OCI-LY3 (cell line): ENCODE measurements at regions not wholly inside any gene's neighbourhood (a gene's known extent, or its start where the extent isn't known, plus 50 kb on each side); places are given as distances from the start of the nearest gene placed in this dataset.

ENCODE experiments used
- H2AFZ ChIP-seq: fragments of 200-600, 300-600 bp; shearing (Covaris generic); 2 replicates; pipeline ENCODE4 v1.6.0; 2014; ENCODE audit warnings: antibody characterized with exemption, low read depth, low read length
- H3K27ac ChIP-seq: fragments of 200-600, 300-600 bp; sonication (generic); 2 replicates; pipeline ENCODE4 v1.5.1; 2014; ENCODE audit warnings: mild to moderate bottlenecking, low read length, moderate library complexity, mixed read lengths
- H3K27me3 ChIP-seq: fragments of 200-600, 300-600 bp; sonication (generic); 2 replicates; pipeline ENCODE4 v1.6.1; 2014; ENCODE audit warnings: low read depth, low read length, mixed read lengths
- H3K36me3 ChIP-seq: fragments of 200-600, 300-600 bp; sonication (generic); replicated peaks from 2 replicates; pipeline ENCODE3; 2014; ENCODE audit warnings: low read depth, low read length, mixed read lengths
- H3K4me1 ChIP-seq: fragments of 300-600, 200-600 bp; sonication (generic); 2 replicates; pipeline ENCODE4 v1.6.1; 2014; ENCODE audit warnings: low read length, mixed read lengths
- H3K4me2 ChIP-seq: fragments of 200-600, 300-600 bp; sonication (generic); 2 replicates; pipeline ENCODE4 v1.6.1; 2014; ENCODE audit warnings: low read length, mixed read lengths
- H3K4me3 ChIP-seq: fragments of 300-600, 200-600 bp; sonication (generic); 2 replicates; pipeline ENCODE4 v1.5.1; 2014; ENCODE audit warnings: antibody characterized with exemption, mild to moderate bottlenecking, low read length, moderate library complexity
- H3K79me2 ChIP-seq: fragments of 300-600, 200-600 bp; shearing (Covaris generic); 2 replicates; pipeline ENCODE4 v1.6.1; 2014; ENCODE audit warnings: mild to moderate bottlenecking, low read length, mixed read lengths
- H3K9ac ChIP-seq: fragments of 300-600, 200-600 bp; shearing (Covaris generic); 2 replicates; pipeline ENCODE4 v1.6.0; 2014; ENCODE audit warnings: mild to moderate bottlenecking, low read length, moderate library complexity
- H3K9me3 ChIP-seq: fragments of 200-600, 300-600 bp; shearing (Covaris generic); 2 replicates; pipeline ENCODE4 v1.6.1; 2014; ENCODE audit warnings: low read length, mixed read lengths; ENCODE audit not compliant: insufficient read depth
- H4K20me1 ChIP-seq: fragments of 200-600, 300-600 bp; sonication (generic); 2 replicates; pipeline ENCODE4 v1.6.1; 2016; ENCODE audit warnings: low read length, mixed read lengths; ENCODE audit not compliant: insufficient read depth
- EZH2phosphoT487 ChIP-seq: fragments of 200-600 bp; shearing (Covaris generic); IDR thresholded peaks from 2 replicates; pipeline ENCODE4 v1.6.1; 2018; ENCODE audit warnings: antibody characterized with exemption, mixed run types, low read depth
- TF ChIP-seq, protein P1 (sequence below): fragments of 200-600, 300-600 bp; sonication (generic); IDR thresholded peaks from 2 replicates; pipeline ENCODE4 v1.5.1; 2014; ENCODE audit warnings: antibody characterized with exemption, low read length, low read depth

DNA sequence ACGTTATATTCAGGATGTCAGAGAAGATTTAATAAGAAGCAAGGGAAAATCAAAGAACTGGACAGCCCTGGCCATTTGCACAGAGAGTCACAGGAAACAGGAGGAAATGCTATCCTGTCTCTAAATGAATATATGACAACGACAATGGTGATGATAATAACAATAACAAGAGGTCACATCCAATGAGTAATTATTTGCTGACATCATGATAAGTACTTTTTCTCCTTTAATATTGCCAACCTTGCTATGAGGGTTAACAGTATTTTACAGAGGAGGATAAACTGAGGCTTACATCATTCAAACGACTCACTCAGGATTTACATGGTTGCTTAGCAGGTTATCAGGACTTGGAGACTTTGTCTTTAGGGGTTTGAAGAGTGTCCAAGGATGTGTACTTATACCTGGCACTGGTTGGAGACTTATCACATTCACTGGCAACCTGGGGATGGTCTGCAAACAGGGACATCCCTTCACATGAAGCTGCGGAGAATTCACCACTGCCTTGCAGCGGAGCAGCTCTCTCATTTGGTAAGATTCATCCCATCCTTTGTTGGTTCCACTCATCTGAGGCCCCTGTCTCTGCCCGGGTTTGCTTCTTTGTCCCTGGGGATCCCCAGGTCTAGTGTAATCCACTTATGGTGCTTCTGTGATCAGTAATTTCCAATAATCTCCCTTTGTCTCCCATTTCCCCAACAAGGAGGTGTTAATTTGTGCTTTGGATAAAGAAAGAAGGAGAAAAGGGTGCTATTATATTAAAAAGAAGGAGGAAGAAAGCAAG is 637.8 kb downstream of the BCL11B start:
- no peaks in the 10 kb centered on the region for H3K36me3 ChIP-seq
- H3K27ac ChIP-seq = no peak overlapping the region
- no peaks in the 10 kb centered on the region for H3K9me3 ChIP-seq
- no peaks in the 10 kb centered on the region for H3K4me1 ChIP-seq
- H3K9ac ChIP-seq = no peak overlapping the region
- TF ChIP-seq EZH2phosphoT487 = no peak
- TF ChIP-seq, protein P1, sequence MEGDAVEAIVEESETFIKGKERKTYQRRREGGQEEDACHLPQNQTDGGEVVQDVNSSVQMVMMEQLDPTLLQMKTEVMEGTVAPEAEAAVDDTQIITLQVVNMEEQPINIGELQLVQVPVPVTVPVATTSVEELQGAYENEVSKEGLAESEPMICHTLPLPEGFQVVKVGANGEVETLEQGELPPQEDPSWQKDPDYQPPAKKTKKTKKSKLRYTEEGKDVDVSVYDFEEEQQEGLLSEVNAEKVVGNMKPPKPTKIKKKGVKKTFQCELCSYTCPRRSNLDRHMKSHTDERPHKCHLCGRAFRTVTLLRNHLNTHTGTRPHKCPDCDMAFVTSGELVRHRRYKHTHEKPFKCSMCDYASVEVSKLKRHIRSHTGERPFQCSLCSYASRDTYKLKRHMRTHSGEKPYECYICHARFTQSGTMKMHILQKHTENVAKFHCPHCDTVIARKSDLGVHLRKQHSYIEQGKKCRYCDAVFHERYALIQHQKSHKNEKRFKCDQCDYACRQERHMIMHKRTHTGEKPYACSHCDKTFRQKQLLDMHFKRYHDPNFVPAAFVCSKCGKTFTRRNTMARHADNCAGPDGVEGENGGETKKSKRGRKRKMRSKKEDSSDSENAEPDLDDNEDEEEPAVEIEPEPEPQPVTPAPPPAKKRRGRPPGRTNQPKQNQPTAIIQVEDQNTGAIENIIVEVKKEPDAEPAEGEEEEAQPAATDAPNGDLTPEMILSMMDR = no peak
- H3K79me2 ChIP-seq = no peaks in the 10 kb centered on the region
- no peak overlapping the region for H3K4me2 ChIP-seq
- no peaks in the 10 kb centered on the region for H3K27me3 ChIP-seq
- H3K4me3 ChIP-seq = no peak overlapping the region
- H4K20me1 ChIP-seq = no peaks in the 10 kb centered on the region
- H2AFZ ChIP-seq = no peak overlapping the region

DNA sequence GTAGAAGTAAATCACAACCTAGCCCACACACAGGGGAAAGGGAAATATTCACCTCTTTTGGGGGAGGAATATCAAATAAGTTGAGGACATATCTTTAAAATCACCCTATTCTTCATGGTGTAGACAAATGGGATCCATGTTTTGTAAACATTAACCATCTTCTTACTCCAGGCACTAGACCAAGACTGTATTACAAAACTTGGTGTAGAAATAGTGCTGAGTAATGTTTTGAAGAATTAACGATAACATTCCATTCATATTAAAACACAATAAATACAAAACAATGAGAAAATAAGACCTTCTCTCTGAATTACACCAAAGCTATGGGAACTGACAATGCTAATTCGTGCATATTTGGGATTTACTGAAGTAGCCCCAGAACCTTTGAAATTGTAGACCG is 633.6 kb downstream of the BCL11B start:
- H4K20me1 ChIP-seq = no peaks in the 10 kb centered on the region
- no peak overlapping the region for H3K4me2 ChIP-seq
- H3K4me3 ChIP-seq = no peak overlapping the region
- TF ChIP-seq, protein P1 = no peak
- TF ChIP-seq EZH2phosphoT487 = no peak
- H3K4me1 ChIP-seq = no peaks in the 10 kb centered on the region
- no peak overlapping the region for H3K27ac ChIP-seq
- H2AFZ ChIP-seq = no peak overlapping the region
- H3K9ac ChIP-seq = no peak overlapping the region
- no peaks in the 10 kb centered on the region for H3K79me2 ChIP-seq
- H3K27me3 ChIP-seq = no peaks in the 10 kb centered on the region
- no peaks in the 10 kb centered on the region for H3K36me3 ChIP-seq
- H3K9me3 ChIP-seq = 0 out of 2 replicates have a peak, but pooled peaks cover 3% of the 10 kb centered on the region

DNA sequence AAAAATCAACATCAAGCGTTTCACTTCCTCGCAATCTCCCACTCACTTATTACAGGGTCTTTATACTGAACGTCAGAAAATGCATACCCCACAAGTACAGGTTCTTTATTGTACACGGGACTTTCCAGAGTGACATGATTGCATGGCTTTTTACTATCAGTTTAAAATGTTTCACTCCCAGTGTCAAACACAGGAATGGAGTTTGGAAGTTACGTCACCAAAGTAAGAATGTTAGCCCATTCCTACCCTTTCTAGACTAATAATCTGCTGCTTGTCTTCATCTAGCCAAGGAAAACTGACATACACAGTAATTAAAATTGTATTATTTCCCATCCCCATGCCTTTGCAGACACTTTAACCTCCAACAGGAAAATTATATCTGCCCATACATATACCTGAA is 624.2 kb downstream of the BCL11B start:
- Histone ChIP-seq H3K4me3 (no peak overlapping the region), H3K27me3 (no peaks in the 10 kb centered on the region), H3K4me1 (no peaks in the 10 kb centered on the region), H3K27ac (no peak overlapping the region), H4K20me1 (no peaks in the 10 kb centered on the region), H2AFZ (no peak overlapping the region), H3K4me2 (no peak overlapping the region), H3K36me3 (no peaks in the 10 kb centered on the region), H3K9ac (no peak overlapping the region), H3K79me2 (no peaks in the 10 kb centered on the region), H3K9me3 (no peaks in the 10 kb centered on the region)
- TF ChIP-seq, protein P1 = no peak
- no peak for TF ChIP-seq EZH2phosphoT487

DNA sequence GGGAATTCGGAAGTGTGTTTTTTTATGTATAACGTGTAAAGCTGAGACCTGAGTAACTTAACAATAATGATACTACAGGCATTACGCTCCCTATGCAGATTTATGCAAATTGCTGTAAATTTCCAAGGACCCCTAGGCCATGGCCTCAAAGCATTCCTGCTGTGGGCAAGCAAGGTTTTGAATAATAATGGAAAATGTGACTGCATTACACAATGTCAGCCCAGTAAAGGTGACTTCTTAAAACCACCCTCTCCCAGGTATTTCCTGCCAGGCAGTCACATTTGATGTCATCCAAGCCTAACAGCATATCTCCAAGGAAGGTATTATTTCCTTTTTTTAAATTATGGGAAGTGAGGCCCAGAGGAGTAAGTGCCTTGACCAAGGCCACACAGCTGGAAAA is 621.0 kb downstream of the BCL11B start:
- Histone ChIP-seq H3K27me3 (no peaks in the 10 kb centered on the region), H3K36me3 (no peaks in the 10 kb centered on the region), H3K4me1 (no peaks in the 10 kb centered on the region), H3K9me3 (peaks cover 6% of the 10 kb centered on the region; the same call in 1 of the 2 replicates), H3K4me3 (no peak overlapping the region), H3K4me2 (no peak overlapping the region), H3K9ac (no peak overlapping the region), H3K27ac (no peak overlapping the region), H4K20me1 (no peaks in the 10 kb centered on the region), H3K79me2 (no peaks in the 10 kb centered on the region), H2AFZ (no peak overlapping the region)
- TF ChIP-seq, protein P1 = no peak
- TF ChIP-seq EZH2phosphoT487 = no peak
